H9 (cell line): ENCODE measurements at regions not wholly inside any gene's neighbourhood (a gene's known extent, or its start where the extent isn't known, plus 50 kb on each side); places are given as distances from the start of the nearest gene placed in this dataset.

Experiments used
- DNase-seq: peaks from one replicate; pipeline ENCODE4 v3.0.0-alpha.2; 2017
- H2AFZ ChIP-seq: one replicate; pipeline ENCODE4 v1.6.1; 2013; ENCODE audit warnings: mild to moderate bottlenecking, low read length, control low read depth, moderate library complexity
- H2AK5ac ChIP-seq: 2 replicates; pipeline ENCODE4 v1.6.1; 2013; ENCODE audit warnings: low read length, control low read depth, mixed read lengths; ENCODE audit not compliant: insufficient read length
- H2BK120ac ChIP-seq: one replicate; pipeline ENCODE4 v1.6.1; 2013; ENCODE audit warnings: low read depth, mild to moderate bottlenecking, low read length, control low read depth, inconsistent platforms; ENCODE audit not compliant: poor library complexity, severe bottlenecking
- H2BK12ac ChIP-seq: 2 replicates; pipeline ENCODE4 v1.6.1; 2013; ENCODE audit warnings: low read length, control low read depth, mixed read lengths, low read depth; ENCODE audit not compliant: insufficient read length
- H2BK15ac ChIP-seq: 2 replicates; pipeline ENCODE4 v1.6.1; 2013; ENCODE audit warnings: low read depth, low read length, control low read depth
- H2BK20ac ChIP-seq: one replicate; pipeline ENCODE4 v1.6.1; 2013; ENCODE audit warnings: low read depth, mild to moderate bottlenecking, low read length, control low read depth, inconsistent platforms; ENCODE audit not compliant: poor library complexity, severe bottlenecking
- H2BK5ac ChIP-seq: 2 replicates; pipeline ENCODE4 v1.6.1; 2013; ENCODE audit warnings: low read length, control low read depth, mixed read lengths; ENCODE audit not compliant: insufficient read length
- H3K14ac ChIP-seq: 2 replicates; pipeline ENCODE4 v1.6.1; 2013; ENCODE audit warnings: low read length, control low read depth; ENCODE audit not compliant: insufficient read depth
- H3K18ac ChIP-seq: 2 replicates; pipeline ENCODE4 v1.6.1; 2013; ENCODE audit warnings: low read depth, mild to moderate bottlenecking, mixed read lengths, low read length, control low read depth; ENCODE audit not compliant: insufficient read length
- H3K23ac ChIP-seq: 2 replicates; pipeline ENCODE4 v1.6.1; 2013; ENCODE audit warnings: low read length, control low read depth, mixed read lengths, low read depth; ENCODE audit not compliant: insufficient read length
- H3K23me2 ChIP-seq: 2 replicates; pipeline ENCODE4 v1.6.1; 2013; ENCODE audit warnings: low read depth, mild to moderate bottlenecking, mixed read lengths, low read length, control low read depth; ENCODE audit not compliant: insufficient read length, poor library complexity, severe bottlenecking
- H3K27ac ChIP-seq: 2 replicates; pipeline ENCODE4 v1.5.1; 2013; ENCODE audit warnings: low read length, control low read depth, mixed read lengths, low read depth; ENCODE audit not compliant: insufficient read length
- H3K27me3 ChIP-seq: 2 replicates; pipeline ENCODE4 v1.6.1; 2013; ENCODE audit warnings: low read length, control low read depth, inconsistent platforms; ENCODE audit not compliant: insufficient read depth
- H3K4ac ChIP-seq: 2 replicates; pipeline ENCODE4 v1.6.1; 2013; ENCODE audit warnings: low read depth, mild to moderate bottlenecking, control low read depth, inconsistent platforms, low read length, moderate library complexity
- H3K4me1 ChIP-seq: 2 replicates; pipeline ENCODE4 v1.6.1; 2013; ENCODE audit warnings: low read length, control low read depth, inconsistent platforms; ENCODE audit not compliant: insufficient read depth
- H3K4me2 ChIP-seq: 2 replicates; pipeline ENCODE4 v1.6.1; 2013; ENCODE audit warnings: low read length, control low read depth, mixed read lengths; ENCODE audit not compliant: insufficient read length, insufficient read depth
- H3K56ac ChIP-seq: 2 replicates; pipeline ENCODE4 v1.6.1; 2013; ENCODE audit warnings: low read depth, mild to moderate bottlenecking, mixed read lengths, low read length, control low read depth; ENCODE audit not compliant: insufficient read length
- H3K79me1 ChIP-seq: 2 replicates; pipeline ENCODE4 v1.6.1; 2013; ENCODE audit warnings: low read depth, mild to moderate bottlenecking, moderate library complexity, low read length, control low read depth, inconsistent platforms; ENCODE audit not compliant: insufficient read depth, poor library complexity, severe bottlenecking
- H3K79me2 ChIP-seq: 2 replicates; pipeline ENCODE4 v1.6.1; 2013; ENCODE audit warnings: low read length, control low read depth, inconsistent platforms; ENCODE audit not compliant: insufficient read depth
- H3K9ac ChIP-seq: 2 replicates; pipeline ENCODE4 v1.6.1; 2013; ENCODE audit warnings: low read length, control low read depth, mixed read lengths; ENCODE audit not compliant: insufficient read length; ENCODE audit errors: extremely low read depth
- H3K9me3 ChIP-seq: one replicate; pipeline ENCODE4 v1.6.1; 2013; ENCODE audit warnings: low read depth, low read length, inconsistent platforms; ENCODE audit not compliant: control insufficient read depth
- H3T11ph ChIP-seq: one replicate; pipeline ENCODE4 v1.6.1; 2013; ENCODE audit warnings: mild to moderate bottlenecking, low read length, control low read depth, inconsistent platforms
- H4K20me1 ChIP-seq: one replicate; pipeline ENCODE4 v1.6.1; 2013; ENCODE audit not compliant: control insufficient read depth, insufficient read length, insufficient read depth
- H4K5ac ChIP-seq: 2 replicates; pipeline ENCODE4 v1.6.1; 2013; ENCODE audit warnings: low read depth, mild to moderate bottlenecking, mixed read lengths, low read length, control low read depth; ENCODE audit not compliant: insufficient read length
- H4K8ac ChIP-seq: replicated peaks from 2 replicates; pipeline ENCODE4 v1.6.1; 2013; ENCODE audit warnings: low read length, control low read depth, mixed read lengths, low read depth; ENCODE audit not compliant: insufficient read length
- H4K91ac ChIP-seq: 2 replicates; pipeline ENCODE4 v1.6.1; 2013; ENCODE audit warnings: low read depth, mild to moderate bottlenecking, moderate library complexity, mixed read lengths, low read length, control low read depth; ENCODE audit not compliant: insufficient read length
- H3K27ac Mint-ChIP-seq, 3 experiments: 2 replicates in 2 of 3; 3 replicates in 1 of 3; pipeline ENCODE4 v1.8.0; 2020 to 2021; ENCODE audit warnings: mixed read lengths in 3 of 3, mild to moderate bottlenecking in 1 of 3, moderate library complexity in 1 of 3
- H3K27me3 Mint-ChIP-seq: 2 replicates; pipeline ENCODE4 v1.8.0; 2021; ENCODE audit warnings: low read depth, mild to moderate bottlenecking, moderate library complexity, mixed read lengths
- H3K36me3 Mint-ChIP-seq, 3 experiments: 2 replicates in 2 of 3; 3 replicates in 1 of 3; pipeline ENCODE4 v1.8.0; 2020 to 2021; ENCODE audit warnings: low read depth in 3 of 3, mixed read lengths in 3 of 3; ENCODE audit not compliant: insufficient read depth in 1 of 3
- H3K4me1 Mint-ChIP-seq, 2 experiments: 2 replicates each; pipeline ENCODE4 v1.8.0; 2020; ENCODE audit warnings: mixed read lengths in 2 of 2
- H3K4me3 Mint-ChIP-seq, 2 experiments: 2 replicates in 1 of 2; 3 replicates in 1 of 2; pipeline ENCODE4 v1.8.0; 2020 to 2021; ENCODE audit warnings: mild to moderate bottlenecking in 2 of 2, mixed read lengths in 2 of 2, moderate library complexity in 1 of 2
- H3K9me3 Mint-ChIP-seq, 2 experiments: 2 replicates in 1 of 2; 3 replicates in 1 of 2; pipeline ENCODE4 v1.8.0; 2020; ENCODE audit warnings: mild to moderate bottlenecking in 2 of 2, mixed read lengths in 2 of 2, moderate library complexity in 1 of 2
- WGBS: extraction: QIAGEN DNeasy Blood & Tissue Kit; methylation state at CpG from one replicate; pipeline ENCODE4 v1.1.7; 2013; ENCODE audit warnings: missing lambda C conversion rate, low lambda C conversion rate, mixed read lengths; ENCODE audit not compliant: insufficient read length; ENCODE audit errors: extremely low coverage; 5-methylcytosine and 5-hydroxymethylcytosine counted together
- TF ChIP-seq, protein P1 (sequence below): fragments of 200-600 bp; sonication (generic); conservative IDR thresholded peaks from 3 replicates; pipeline ENCODE4 v1.8.0; 2021; ENCODE audit warnings: antibody characterized with exemption, mild to moderate bottlenecking

DNA sequence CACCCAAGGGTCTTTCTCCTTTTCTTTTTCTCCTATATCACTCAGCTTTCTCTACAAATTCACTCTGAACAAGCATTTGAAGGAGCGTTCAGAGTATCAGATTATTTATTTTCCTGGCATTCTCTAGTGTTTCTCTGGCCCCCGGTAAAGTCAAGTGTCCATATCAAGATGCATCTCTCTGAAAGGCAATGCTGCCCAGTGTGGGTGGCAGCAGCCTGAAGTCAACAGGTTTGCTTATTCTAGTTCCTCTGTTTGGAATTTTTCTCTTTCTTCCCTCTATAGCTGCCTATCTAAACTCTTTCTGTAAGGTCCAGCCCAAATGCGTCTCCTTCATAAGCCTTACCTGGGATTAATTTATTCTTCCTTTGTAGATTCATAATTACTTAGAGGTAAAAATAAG, 526.2 kb upstream of the TNP1 start:
- no peak overlapping the region for H3K56ac ChIP-seq
- H3K23me2 ChIP-seq: no peaks in the 10 kb centered on the region
- DNase-seq: no peak
- no peak overlapping the region for H3K4me2 ChIP-seq
- no peak overlapping the region for H3K9ac ChIP-seq
- Mint-ChIP-seq H3K4me1 (no peaks in the 10 kb centered on the region), H3K36me3 (peaks cover 0 to 10% (median 2%) of the 10 kb centered on the region in 3 experiments; a peak in 4 of 7 replicates), H3K27me3 (peaks cover 31% of the 10 kb centered on the region), H3K27ac (no peak overlapping the region), H3K9me3 (peaks cover 10 to 12% of the 10 kb centered on the region in 2 experiments; a peak in 4 of 5 replicates), H3K4me3 (no peak overlapping the region)
- H3K9me3 ChIP-seq: peaks cover 5% of the 10 kb centered on the region
- H2BK20ac ChIP-seq: no peak overlapping the region
- H3K79me2 ChIP-seq: no peaks in the 10 kb centered on the region
- H3K27me3 ChIP-seq: no peaks in the 10 kb centered on the region
- TF ChIP-seq, protein P1, sequence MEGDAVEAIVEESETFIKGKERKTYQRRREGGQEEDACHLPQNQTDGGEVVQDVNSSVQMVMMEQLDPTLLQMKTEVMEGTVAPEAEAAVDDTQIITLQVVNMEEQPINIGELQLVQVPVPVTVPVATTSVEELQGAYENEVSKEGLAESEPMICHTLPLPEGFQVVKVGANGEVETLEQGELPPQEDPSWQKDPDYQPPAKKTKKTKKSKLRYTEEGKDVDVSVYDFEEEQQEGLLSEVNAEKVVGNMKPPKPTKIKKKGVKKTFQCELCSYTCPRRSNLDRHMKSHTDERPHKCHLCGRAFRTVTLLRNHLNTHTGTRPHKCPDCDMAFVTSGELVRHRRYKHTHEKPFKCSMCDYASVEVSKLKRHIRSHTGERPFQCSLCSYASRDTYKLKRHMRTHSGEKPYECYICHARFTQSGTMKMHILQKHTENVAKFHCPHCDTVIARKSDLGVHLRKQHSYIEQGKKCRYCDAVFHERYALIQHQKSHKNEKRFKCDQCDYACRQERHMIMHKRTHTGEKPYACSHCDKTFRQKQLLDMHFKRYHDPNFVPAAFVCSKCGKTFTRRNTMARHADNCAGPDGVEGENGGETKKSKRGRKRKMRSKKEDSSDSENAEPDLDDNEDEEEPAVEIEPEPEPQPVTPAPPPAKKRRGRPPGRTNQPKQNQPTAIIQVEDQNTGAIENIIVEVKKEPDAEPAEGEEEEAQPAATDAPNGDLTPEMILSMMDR: no peak
- no peak overlapping the region for H4K91ac ChIP-seq
- no peaks in the 10 kb centered on the region for H3K4me1 ChIP-seq
- no peak overlapping the region for H3K4ac ChIP-seq
- WGBS: no CpG with 5 or more reads among the region's 3 CpGs
- H4K20me1 ChIP-seq: no peaks in the 10 kb centered on the region
- H3K23ac ChIP-seq: no peak overlapping the region
- H3K18ac ChIP-seq: no peak overlapping the region
- no peak overlapping the region for H4K5ac ChIP-seq
- no peaks in the 10 kb centered on the region for H3K79me1 ChIP-seq
- no peak overlapping the region for H2BK120ac ChIP-seq
- H3K27ac ChIP-seq: no peak overlapping the region
- H4K8ac ChIP-seq: no peak overlapping the region
- H2BK5ac ChIP-seq: no peak overlapping the region
- no peak overlapping the region for H3K14ac ChIP-seq
- H2BK15ac ChIP-seq: no peak overlapping the region
- H2BK12ac ChIP-seq: no peak overlapping the region
- H3T11ph ChIP-seq: no peak overlapping the region
- H2AK5ac ChIP-seq: no peak overlapping the region
- H2AFZ ChIP-seq: no peak overlapping the region
